Rectal smooth muscle tissue (tissue), 1 donor: ENCODE measurements at regions not wholly inside any gene's neighbourhood (a gene's known extent, or its start where the extent isn't known, plus 50 kb on each side); places are given as distances from the start of the nearest gene placed in this dataset.

ENCODE experiments used
- H3K27ac ChIP-seq: one replicate; pipeline ENCODE4 v1.7.0; 2013; ENCODE audit warnings: low read depth, low read length, inconsistent platforms
- H3K27me3 ChIP-seq: one replicate; pipeline ENCODE4 v1.7.0; 2013; ENCODE audit warnings: low read length; ENCODE audit not compliant: control insufficient read depth, insufficient read depth
- H3K36me3 ChIP-seq: one replicate; pipeline ENCODE4 v1.7.0; 2013; ENCODE audit warnings: low read length; ENCODE audit not compliant: control insufficient read depth, insufficient read depth
- H3K4me1 ChIP-seq: one replicate; pipeline ENCODE4 v1.7.0; 2013; ENCODE audit warnings: low read length; ENCODE audit not compliant: control insufficient read depth, insufficient read depth
- H3K4me3 ChIP-seq: one replicate; pipeline ENCODE4 v1.7.0; 2013; ENCODE audit warnings: low read length
- H3K9ac ChIP-seq: one replicate; pipeline ENCODE4 v1.7.0; 2013; ENCODE audit warnings: low read length

DNA sequence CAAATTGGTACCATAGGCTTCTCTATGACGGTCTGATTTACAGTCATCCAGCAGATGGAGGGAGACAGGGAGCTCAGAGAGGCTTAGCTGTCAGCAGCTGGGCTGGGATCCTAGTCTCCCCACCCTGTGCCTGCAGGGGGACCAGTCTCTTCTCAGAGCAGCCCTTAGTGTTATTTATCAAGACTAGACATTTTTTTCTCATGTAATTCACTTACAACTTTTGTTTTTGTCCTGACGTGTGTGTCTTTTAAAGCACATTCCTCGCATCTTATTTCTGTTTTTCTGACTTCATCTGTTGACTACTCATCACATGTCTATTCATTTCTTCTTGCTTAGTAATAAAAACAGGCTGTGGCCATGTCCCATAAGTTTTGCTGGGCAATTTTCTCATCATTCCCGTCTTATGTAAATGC is 116.1 kb downstream of the KLF13 start:
- Histone ChIP-seq H3K36me3 (no peaks in the 10 kb centered on the region), H3K4me1 (no peaks in the 10 kb centered on the region), H3K4me3 (no peak overlapping the region), H3K9ac (no peak overlapping the region), H3K27me3 (no peaks in the 10 kb centered on the region), H3K27ac (no peak overlapping the region)

DNA sequence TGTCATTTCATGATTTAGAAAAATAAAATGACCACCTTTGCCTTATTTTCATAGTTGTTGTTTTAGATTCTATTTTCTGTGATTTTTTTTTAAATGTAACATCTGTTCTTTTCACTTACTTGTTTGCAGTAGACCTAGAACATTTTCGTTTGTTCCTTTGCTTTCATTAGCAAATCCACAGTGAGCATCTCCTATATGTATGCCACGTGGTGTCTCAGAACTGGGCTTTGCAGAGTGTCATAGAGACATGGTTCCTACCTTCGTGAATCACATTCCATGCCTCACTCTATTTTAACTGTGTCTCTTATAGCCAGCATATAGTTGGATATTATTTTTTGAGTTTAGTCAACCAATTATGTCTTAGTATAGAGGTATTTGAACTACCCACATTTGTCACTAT is 118.2 kb downstream of the KLF13 start:
- no peak overlapping the region for H3K9ac ChIP-seq
- no peaks in the 10 kb centered on the region for H3K27me3 ChIP-seq
- no peaks in the 10 kb centered on the region for H3K36me3 ChIP-seq
- no peak overlapping the region for H3K27ac ChIP-seq
- no peaks in the 10 kb centered on the region for H3K4me1 ChIP-seq
- H3K4me3 ChIP-seq = no peak overlapping the region

DNA sequence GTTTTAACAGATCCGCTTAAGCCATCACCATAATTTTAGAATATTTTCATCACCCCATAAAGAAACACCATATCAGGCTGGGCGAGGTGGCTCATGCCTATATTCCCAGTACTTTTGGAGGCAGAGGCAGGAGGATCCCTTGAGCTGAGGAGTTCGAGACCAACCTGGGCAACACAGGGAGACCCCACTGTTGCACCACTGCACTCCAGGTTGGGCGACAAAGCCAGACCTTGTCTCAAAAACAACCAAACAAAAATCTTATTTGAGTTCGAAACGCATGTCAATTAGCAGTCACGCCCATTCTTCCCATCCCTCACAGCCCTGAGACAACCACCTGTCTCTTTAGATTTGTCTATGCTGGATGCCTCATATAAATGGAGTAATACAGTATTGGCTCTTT is 119.9 kb downstream of the KLF13 start:
- Histone ChIP-seq H3K9ac (no peak overlapping the region), H3K4me1 (no peaks in the 10 kb centered on the region), H3K27ac (no peak overlapping the region)

DNA sequence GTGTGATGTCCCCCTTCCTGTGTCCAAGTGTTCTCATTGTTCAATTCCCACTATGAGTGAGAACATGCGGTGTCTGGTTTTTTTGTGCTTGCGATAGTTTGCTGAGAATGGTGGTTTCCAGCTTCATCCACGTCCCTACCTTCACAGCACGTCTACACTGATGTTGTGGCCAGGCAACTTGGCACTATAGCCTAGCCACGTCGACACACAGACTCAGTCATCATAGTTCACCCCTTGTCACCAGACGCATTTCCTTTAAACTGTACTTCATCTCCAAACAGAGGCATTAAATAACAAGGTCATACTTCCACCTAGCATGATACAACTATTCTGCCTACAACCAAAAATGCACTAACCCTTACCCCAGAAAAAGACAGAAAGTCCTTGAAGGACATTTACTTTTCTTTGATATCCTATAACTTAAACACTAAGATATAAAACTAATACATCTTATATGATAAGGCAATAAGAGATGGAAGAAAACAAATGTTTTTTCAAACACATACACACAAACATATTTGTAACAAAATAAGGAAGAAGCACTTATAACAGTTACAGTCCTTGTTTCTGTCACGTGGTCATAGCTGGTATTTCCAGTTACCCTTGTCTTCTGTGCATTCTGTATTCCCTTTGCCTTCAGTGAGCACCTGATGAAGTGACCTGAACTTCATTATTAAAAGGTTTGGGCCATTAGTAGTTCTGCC is 121.4 kb downstream of the KLF13 start:
- H3K4me1 ChIP-seq = no peaks in the 10 kb centered on the region
- no peak overlapping the region for H3K27ac ChIP-seq
- H3K36me3 ChIP-seq = no peaks in the 10 kb centered on the region
- no peak overlapping the region for H3K4me3 ChIP-seq
- no peak overlapping the region for H3K9ac ChIP-seq
- no peaks in the 10 kb centered on the region for H3K27me3 ChIP-seq

More for the DNA sequence above, 119.9 kb downstream of the KLF13 start:
- H3K27me3 ChIP-seq = no peaks in the 10 kb centered on the region
- no peak overlapping the region for H3K4me3 ChIP-seq
- H3K36me3 ChIP-seq = no peaks in the 10 kb centered on the region

DNA sequence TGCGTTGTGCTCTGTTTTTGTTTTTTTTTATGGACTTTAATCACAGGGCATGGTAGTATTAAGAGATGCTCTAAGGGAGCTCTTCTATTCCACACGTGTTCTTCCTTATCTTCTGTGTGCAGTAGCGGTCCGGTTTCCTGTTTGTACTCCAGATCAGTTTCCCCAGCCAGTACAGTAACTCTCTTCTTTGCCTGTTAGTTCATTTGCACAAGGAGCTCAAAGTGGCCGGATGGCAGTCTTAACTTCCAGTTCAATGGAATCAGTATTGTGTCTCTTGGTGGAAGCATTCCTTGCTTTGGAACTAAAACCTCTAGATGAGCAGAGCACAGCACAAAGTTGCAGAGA is 122.0 kb downstream of the KLF13 start:
- H3K27me3 ChIP-seq = no peaks in the 10 kb centered on the region
- no peak overlapping the region for H3K4me3 ChIP-seq
- no peaks in the 10 kb centered on the region for H3K36me3 ChIP-seq
- no peak overlapping the region for H3K27ac ChIP-seq
- no peak overlapping the region for H3K9ac ChIP-seq
- no peaks in the 10 kb centered on the region for H3K4me1 ChIP-seq

DNA sequence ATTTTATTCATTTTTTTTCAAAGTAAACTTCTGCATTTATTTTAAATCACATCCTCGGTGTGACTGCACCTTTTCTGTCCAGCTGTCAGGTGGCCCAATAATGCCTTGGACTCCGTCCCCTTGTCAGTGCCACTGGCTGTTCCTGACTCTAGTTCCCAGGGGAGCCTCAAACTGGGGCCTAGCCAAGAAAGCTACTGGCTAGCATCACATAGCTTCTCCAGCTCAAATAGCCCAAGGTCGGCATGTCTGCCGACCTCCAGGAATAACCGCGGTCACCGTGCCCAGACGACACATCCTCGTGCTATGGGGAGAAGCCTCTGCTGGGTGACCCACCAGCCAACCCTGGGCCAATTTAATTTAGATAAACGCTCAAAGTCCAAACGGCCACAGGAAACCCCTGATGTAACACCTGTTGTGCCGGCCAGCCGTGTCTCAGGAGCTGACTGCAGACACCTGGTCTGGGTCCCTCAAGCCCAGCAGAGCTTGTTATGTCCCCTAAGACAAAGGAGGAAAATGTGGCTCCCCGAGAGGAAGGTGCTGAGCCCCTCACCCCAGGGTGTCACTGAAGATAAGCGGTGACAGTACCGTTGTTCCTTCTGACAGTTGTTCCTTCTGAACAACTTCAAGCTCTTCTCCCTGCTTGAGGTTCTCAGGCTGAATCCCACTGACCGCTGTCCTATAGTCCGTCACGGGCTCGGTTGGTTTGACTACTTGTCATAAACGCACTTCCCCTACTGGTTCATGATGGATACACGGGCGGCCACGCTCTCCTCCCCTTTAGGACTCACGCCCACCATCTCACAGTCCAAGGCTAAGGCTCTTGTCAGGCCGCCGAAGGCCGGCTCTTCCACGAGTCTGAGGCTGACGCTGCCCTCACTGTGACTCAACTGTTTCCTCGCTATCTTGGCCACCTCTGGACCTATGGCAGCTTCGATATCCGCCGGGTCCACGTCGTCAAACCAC is 126.2 kb downstream of the KLF13 start:
- no peaks in the 10 kb centered on the region for H3K36me3 ChIP-seq

DNA sequence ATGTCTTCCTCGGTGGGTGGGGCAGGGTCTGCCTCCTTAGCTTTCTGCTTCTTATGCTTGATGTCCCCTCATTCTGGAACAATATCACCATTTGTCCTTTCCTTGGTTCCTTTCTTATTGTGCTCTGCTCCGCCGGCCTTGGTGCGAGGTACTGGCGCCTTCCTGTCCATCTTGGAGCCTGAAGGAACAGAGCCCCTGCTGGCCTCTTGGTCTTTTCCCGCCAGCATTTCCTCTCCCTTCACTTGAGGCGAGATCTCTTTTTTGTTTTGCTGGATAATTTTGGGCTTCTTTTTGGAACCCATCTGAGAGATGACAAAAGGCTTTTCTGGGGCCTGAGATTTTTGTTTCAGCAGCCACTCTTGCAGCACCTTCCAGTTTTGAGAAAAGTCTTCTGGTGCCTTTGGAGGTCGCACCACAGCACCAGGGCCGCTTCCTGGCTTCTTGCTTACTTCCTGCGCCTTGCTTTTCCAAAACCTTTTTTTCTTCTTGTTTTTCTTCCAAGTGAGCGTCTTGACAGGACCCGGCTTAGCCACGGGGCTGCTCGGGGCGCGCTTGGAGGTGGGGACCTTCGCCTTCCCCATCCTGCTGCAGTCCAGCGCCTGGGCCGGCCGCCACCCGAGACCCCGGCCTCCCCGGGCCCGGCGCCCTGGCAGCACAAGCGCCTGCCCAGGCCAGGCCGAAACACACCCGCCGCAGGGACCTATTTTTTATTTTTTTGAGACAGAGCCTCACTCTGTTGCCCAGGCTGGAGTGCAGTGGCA is 127.1 kb downstream of the KLF13 start:
- H3K4me1 ChIP-seq = no peaks in the 10 kb centered on the region
- H3K27ac ChIP-seq = no peak overlapping the region
- H3K27me3 ChIP-seq = no peaks in the 10 kb centered on the region
- no peak overlapping the region for H3K9ac ChIP-seq
- H3K36me3 ChIP-seq = no peaks in the 10 kb centered on the region
- no peak overlapping the region for H3K4me3 ChIP-seq

More for the DNA sequence above, 126.2 kb downstream of the KLF13 start:
- Histone ChIP-seq H3K4me1 (no peaks in the 10 kb centered on the region), H3K27ac (no peak overlapping the region), H3K9ac (no peak overlapping the region), H3K27me3 (no peaks in the 10 kb centered on the region), H3K4me3 (no peak overlapping the region)

DNA sequence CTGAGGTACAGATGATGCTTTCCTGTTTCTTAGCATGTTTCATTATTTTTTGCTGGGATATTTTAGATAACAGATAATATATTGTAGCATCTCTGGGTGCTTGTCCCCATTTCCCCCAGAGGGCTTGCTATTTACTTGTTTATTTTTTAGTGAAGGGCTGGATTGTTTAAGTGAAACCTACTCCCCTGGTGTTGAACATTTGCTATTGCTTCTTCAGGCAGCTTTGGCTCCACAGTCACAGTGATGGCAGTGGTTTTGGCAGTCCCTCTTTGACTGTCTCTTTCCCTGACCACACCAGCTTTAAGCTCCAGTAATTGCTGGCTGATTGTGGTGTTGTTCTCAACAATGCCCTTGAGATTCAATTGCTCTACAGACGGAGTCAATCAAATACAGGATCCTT is 128.9 kb downstream of the KLF13 start:
- Histone ChIP-seq H3K27me3 (no peaks in the 10 kb centered on the region), H3K4me1 (no peaks in the 10 kb centered on the region), H3K27ac (no peak overlapping the region), H3K36me3 (no peaks in the 10 kb centered on the region), H3K9ac (no peak overlapping the region), H3K4me3 (no peak overlapping the region)

DNA sequence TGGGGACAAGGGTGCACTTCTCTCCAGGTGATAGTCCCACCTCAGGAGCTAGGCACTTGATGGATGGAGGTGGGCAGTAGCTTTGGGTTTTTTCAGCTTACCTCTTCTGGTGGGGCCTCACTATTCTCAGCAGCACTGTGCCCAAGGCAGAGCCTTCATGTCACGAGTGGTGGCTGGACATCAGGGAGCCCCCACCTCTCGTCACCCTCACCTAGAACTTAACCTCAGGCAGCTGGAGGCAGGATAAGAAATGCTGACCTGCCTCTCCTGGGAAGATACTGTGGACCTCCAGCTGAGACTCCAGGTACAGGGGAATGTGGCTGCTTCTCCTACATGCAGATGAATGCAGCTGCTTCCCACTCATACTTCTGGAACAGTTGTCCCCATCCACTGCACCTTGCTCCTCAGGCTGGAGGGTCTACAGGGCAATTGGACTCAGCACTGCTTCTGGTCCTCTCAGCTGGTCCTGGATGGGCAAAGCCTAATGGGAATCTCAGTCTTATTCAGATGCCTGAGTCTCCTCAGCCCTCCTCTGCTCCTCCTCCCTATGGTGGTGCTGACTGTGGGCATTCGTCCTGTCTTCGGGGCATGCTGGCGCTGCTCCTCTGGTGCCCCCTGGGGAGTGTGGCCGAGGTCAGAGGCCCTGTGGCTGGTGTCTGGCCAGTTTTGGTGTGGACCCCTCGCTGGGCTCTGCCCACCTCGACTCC is 129.9 kb downstream of the KLF13 start:
- Histone ChIP-seq H3K4me1 (no peaks in the 10 kb centered on the region), H3K4me3 (no peak overlapping the region), H3K36me3 (no peaks in the 10 kb centered on the region), H3K27me3 (no peaks in the 10 kb centered on the region), H3K27ac (no peak overlapping the region), H3K9ac (no peak overlapping the region)

DNA sequence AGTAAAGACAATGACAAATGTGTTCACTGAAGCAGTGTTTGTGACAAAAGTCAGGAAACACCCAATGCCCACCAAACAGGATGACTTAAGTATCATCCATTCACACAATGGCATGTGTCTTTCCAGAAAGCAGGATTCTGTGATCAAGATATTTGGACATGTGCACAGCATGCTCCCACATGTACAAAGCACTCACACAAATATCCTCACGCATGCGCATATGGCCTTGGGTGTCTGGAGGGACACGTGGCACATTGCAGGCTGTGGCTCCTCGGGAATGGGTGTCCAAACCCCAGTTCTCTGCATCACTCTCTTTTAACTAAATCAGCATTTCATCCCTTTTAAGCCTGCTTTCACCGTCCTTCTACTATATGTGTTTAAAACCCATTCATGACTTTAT is 130.5 kb downstream of the KLF13 start:
- Histone ChIP-seq H3K4me3 (no peak overlapping the region), H3K27me3 (no peaks in the 10 kb centered on the region), H3K27ac (no peak overlapping the region), H3K9ac (no peak overlapping the region), H3K4me1 (no peaks in the 10 kb centered on the region), H3K36me3 (no peaks in the 10 kb centered on the region)

DNA sequence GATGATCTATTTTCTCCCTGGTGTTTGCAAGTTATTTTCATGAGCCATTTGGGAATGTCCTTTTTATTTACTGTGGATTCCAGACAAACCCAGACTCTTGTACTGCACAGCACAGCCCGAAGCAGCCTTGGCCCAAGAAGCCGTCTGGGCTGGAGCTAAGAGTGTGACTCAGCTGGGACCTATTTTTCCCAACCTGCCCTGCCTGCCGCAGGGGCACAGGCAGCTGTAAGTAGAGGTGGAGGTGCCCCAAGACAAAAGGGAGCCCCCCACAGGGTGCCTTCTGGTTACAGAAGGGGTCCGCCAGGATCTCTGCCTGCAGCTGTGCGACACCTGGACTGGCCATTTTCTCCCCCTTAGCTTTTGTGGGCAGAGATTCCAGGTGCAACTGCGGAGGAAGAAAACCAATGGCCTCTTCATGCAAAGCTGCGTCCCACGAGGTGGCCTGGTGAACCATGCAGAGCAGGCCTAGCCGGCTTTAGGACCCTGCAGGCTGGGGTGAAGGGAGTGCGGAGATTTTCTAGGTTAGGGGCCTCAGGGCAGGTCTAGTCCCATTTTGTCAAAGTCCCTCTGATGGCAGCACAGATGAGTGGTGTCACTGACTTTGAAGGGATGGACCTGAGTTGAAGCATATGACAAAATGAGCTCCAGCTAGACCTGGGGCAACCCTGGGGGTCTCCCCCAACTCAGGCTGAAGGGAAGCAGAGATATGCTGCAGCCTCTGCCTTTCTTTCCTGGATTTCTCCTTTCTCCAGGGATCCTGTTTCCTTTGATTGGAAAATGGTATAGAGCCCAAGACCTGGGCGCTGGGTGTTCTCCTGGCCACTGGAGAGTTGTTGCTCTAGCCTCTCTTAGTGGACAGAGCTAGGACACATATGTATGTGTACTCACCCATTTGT is 131.2 kb downstream of the KLF13 start:
- no peaks in the 10 kb centered on the region for H3K4me1 ChIP-seq
- H3K27ac ChIP-seq = no peak overlapping the region
- no peaks in the 10 kb centered on the region for H3K36me3 ChIP-seq
- H3K4me3 ChIP-seq = no peak overlapping the region
- H3K27me3 ChIP-seq = no peaks in the 10 kb centered on the region
- no peak overlapping the region for H3K9ac ChIP-seq
